ENCODE measurements at regions not wholly inside any gene's neighbourhood (a gene's known extent, or its start where the extent isn't known, plus 50 kb on each side); places are given as distances from the start of the nearest gene placed in this dataset.
"Not testable (repeated sequence)": the region's sequence is repeated elsewhere in the genome, so short reads cannot be mapped to it uniquely, and the experiment has no call there.

- no peak overlapping the region for H3K4me3 ChIP-seq (ENCODE audit: low read depth, low read length)
Measured at GRCh38 chr15:23797747-23798446, 110.8 kb upstream of the NDN start.

GRCh38 chr15:23801881-23802280 is 114.8 kb upstream of the NDN start:
- TF ChIP-seq CTCF (IDR thresholded peaks at IDR 0.05; ENCODE audit: insufficient read depth, low read depth, low read length) = no peak
- H3K4me3 ChIP-seq (ENCODE audit: low read depth, low read length) = no peak overlapping the region
- DNase-seq (ENCODE audit: low read depth) = no peak

More at GRCh38 chr15:23797747-23798446, 110.8 kb upstream of the NDN start:
- TF ChIP-seq CTCF (IDR thresholded peaks at IDR 0.05; ENCODE audit: insufficient read depth, low read depth, low read length) = no peak
- no peak for DNase-seq (ENCODE audit: low read depth)

GRCh38 chr15:23802896-23803435 is 115.9 kb upstream of the NDN start:
- H3K4me3 ChIP-seq (ENCODE audit: low read depth, low read length); DNase-seq (ENCODE audit: low read depth): not testable (repeated sequence)

GRCh38 chr15:23806980-23807379 is 119.9 kb upstream of the NDN start:
- DNase-seq (ENCODE audit: low read depth) = no peak
- no peak overlapping the region for H3K4me3 ChIP-seq (ENCODE audit: low read depth, low read length)
- no peak for TF ChIP-seq CTCF (IDR thresholded peaks at IDR 0.05; ENCODE audit: insufficient read depth, low read depth, low read length)

GRCh38 chr15:23823508-23823907 is 136.4 kb upstream of the NDN start:
- no peak overlapping the region for H3K4me3 ChIP-seq (ENCODE audit: low read depth, low read length)
- no peak for DNase-seq (ENCODE audit: low read depth)
- no peak for TF ChIP-seq CTCF (IDR thresholded peaks at IDR 0.05; ENCODE audit: insufficient read depth, low read depth, low read length)

- no peak overlapping the region for H3K4me3 ChIP-seq (ENCODE audit: low read depth, low read length)
- TF ChIP-seq CTCF (IDR thresholded peaks at IDR 0.05; ENCODE audit: insufficient read depth, low read depth, low read length) = no peak
- DNase-seq (ENCODE audit: low read depth) = no peak
Measured at GRCh38 chr15:23828786-23829185, 141.7 kb upstream of the NDN start.

- no peak for DNase-seq (ENCODE audit: low read depth)
- TF ChIP-seq CTCF (IDR thresholded peaks at IDR 0.05; ENCODE audit: insufficient read depth, low read depth, low read length) = no peak
Measured at GRCh38 chr15:23835953-23836352, 148.8 kb upstream of the NDN start.

More at GRCh38 chr15:23835953-23836352, 148.8 kb upstream of the NDN start:
- no peak overlapping the region for H3K4me3 ChIP-seq (ENCODE audit: low read depth, low read length)

All from fibroblast of villous mesenchyme (primary cell).